Retinal pigment epithelial cell (primary cell): ENCODE measurements at regions not wholly inside any gene's neighbourhood (a gene's known extent, or its start where the extent isn't known, plus 50 kb on each side); places are given as distances from the start of the nearest gene placed in this dataset.

Source experiments
- DNase-seq: peaks from one replicate; pipeline ENCODE4 v3.0.0-alpha.2; 2010; ENCODE audit warnings: low read depth
- H3K4me3 ChIP-seq: 2 replicates; pipeline ENCODE4 v1.5.1; 2011; ENCODE audit warnings: mild to moderate bottlenecking, low read length, control low read depth, moderate library complexity
- TF ChIP-seq, protein P1 (sequence below): conservative IDR thresholded peaks from 2 replicates; pipeline ENCODE4 v1.5.1; 2011; ENCODE audit warnings: low read depth, low read length, control low read depth, inconsistent platforms

GRCh38 chr13:109872864-109873263 is 86.5 kb upstream of the IRS2 start:
- no peak overlapping the region for H3K4me3 ChIP-seq
- no peak for DNase-seq
- TF ChIP-seq, protein P1, sequence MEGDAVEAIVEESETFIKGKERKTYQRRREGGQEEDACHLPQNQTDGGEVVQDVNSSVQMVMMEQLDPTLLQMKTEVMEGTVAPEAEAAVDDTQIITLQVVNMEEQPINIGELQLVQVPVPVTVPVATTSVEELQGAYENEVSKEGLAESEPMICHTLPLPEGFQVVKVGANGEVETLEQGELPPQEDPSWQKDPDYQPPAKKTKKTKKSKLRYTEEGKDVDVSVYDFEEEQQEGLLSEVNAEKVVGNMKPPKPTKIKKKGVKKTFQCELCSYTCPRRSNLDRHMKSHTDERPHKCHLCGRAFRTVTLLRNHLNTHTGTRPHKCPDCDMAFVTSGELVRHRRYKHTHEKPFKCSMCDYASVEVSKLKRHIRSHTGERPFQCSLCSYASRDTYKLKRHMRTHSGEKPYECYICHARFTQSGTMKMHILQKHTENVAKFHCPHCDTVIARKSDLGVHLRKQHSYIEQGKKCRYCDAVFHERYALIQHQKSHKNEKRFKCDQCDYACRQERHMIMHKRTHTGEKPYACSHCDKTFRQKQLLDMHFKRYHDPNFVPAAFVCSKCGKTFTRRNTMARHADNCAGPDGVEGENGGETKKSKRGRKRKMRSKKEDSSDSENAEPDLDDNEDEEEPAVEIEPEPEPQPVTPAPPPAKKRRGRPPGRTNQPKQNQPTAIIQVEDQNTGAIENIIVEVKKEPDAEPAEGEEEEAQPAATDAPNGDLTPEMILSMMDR: no peak

DNA sequence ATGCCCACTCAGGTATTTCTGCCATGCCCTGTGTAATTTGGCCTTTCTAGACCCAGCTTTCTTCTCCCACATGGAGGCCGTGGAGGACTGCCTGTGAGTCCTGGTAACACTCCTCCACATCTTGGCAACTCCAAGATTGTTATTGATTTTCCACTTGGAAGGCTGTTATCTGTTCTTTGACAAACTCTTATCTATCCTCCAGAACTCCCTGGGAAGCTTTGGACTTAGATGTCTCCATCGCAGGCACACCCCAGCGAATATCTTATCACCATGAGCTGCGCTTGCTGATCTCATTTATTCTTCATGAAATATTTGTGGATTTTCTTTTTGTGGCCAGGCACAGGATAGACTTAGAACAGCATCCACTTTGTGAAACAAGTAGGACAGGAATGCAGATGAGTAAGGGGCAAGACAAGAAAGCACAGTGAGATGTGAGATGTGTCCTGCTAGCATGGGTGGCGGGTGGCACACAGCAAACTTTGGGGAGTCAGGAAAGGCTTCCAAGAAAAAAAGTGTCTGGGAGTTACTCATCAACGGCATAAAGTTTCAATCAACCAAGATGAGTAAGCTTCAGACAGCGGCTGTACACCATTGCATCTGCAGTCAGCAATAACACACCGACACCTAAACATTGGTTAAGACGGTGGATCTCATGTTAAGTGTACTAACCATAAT is 84.5 kb upstream of the IRS2 start:
- no peak for DNase-seq
- TF ChIP-seq, protein P1: no peak

GRCh38 chr13:109870274-109870673 is 83.9 kb upstream of the IRS2 start:
- TF ChIP-seq, protein P1: no peak
- no peak overlapping the region for H3K4me3 ChIP-seq
- no peak for DNase-seq

More for the DNA sequence above, 84.5 kb upstream of the IRS2 start:
- H3K4me3 ChIP-seq: no peak overlapping the region

DNA sequence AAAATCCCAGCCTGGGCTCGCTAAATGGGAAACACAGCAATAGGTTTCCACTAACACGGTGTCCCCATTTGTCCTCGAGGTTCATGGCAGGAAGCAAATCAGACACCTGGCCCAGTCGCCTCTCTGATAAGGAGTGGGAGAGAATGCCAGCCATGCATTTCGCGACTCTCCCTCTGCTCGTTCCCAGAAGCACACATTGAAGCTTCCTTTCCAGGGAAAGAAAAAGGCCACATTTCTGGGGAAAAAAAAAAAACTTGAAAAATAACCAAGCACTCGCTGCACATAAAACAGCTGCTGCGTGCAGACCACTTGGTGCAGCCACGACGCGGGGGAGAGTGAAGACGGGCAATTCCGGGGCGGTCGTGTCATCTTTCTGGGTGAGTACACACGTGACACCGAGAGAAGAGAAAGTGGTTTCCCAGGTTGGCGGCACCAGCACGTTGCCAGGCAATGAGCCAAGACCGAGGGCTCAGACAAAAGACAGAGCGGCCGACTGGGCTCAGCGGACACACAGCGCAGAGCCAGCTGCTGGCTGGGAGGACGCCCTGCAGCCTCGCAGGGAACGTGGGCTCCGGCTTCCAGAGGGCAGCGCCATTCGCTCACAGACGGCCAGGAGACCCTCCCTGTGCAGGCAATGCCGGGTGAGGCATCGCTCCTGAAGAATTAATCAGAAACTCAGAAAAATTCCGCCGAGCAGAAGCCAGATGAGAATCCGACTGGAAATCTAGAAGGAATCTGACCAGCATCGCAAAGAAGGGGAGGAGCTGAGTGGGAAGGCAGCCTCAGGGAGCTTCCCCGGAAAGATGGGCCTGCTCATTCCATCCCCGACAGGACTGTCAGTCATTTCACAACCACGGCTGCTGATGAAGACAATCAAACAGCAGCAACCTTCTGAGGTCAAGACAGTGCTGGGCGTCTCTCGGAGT is 83.2 kb upstream of the IRS2 start:
- no peak for DNase-seq
- H3K4me3 ChIP-seq: peak overlapping the region; percentile 21
- TF ChIP-seq, protein P1: peak; percentile 42

DNA sequence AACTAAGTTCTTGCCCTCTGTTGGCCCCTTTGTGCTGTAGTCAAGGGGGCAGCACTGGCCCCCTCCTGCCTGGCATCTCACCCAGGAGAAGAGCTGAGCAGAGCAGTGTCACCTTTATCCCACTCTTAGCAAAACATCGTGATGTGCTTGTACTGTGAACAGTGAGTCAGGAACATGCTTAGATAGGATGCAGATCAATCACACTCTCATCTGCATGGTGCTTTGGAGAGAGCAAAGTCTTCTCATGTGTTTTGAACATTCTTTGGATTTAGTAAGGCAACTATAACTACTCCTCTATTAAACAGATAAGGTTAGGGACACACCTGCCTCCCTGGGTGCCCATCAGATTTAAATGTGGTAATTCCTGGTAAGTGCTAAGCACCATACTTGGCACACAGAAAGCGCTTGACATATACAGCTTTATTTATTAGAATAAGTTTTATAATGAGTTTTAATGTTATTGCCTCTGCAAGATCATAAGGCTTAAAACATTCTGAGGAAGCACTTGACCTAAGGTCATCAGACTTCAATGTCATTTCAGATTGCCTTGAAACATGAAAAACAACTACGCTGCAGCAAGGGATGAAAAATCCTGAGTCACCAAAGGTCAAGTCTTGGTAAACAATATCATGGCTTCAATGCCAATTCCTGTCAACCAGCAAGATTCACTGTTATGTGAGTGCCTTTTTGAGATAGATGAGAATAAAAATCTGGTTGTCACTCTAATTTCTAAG is 82.4 kb upstream of the IRS2 start:
- DNase-seq: no peak
- TF ChIP-seq, protein P1: no peak
- no peak overlapping the region for H3K4me3 ChIP-seq

DNA sequence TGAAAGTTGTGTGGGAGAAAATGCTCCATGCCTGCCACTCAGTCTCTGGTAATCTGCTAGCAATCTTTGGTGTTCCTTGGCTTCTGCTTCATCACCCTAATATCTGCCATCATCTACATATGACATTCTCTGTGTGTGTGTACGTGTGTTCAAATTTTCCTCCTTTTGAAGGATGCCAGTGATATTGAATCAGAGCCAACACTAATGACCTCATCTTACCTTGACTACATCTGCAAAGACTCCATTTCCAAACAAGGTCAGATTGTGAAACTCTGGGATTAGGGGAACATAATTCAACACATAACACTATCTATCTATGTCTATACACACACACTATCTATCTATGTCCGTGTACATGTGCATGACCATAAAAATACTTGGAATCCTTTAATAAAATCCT is 81.4 kb upstream of the IRS2 start:
- DNase-seq: no peak
- TF ChIP-seq, protein P1: no peak
- no peak overlapping the region for H3K4me3 ChIP-seq
